Ishikawa (cell line): ENCODE measurements at regions not wholly inside any gene's neighbourhood (a gene's known extent, or its start where the extent isn't known, plus 50 kb on each side); places are given as distances from the start of the nearest gene placed in this dataset.

Experiments used
- EGR1 ChIP-seq: IDR thresholded peaks from 2 replicates; pipeline ENCODE4 v1.6.1; 2012
- EP300 ChIP-seq: IDR thresholded peaks from 2 replicates; pipeline ENCODE4 v1.6.1; 2012; ENCODE audit warnings: borderline replicate concordance
- RAD21 ChIP-seq: IDR thresholded peaks from 2 replicates; pipeline ENCODE4 v1.6.1; 2012; ENCODE audit warnings: low read depth
- TAF1 ChIP-seq: IDR thresholded peaks from 2 replicates; pipeline ENCODE4 v1.6.1; 2012; ENCODE audit warnings: low read depth, mild to moderate bottlenecking
- YY1 ChIP-seq: IDR thresholded peaks from 2 replicates; pipeline ENCODE4 v1.6.1; 2012; ENCODE audit warnings: low read depth
- TF ChIP-seq, protein P1 (sequence below): IDR thresholded peaks from 2 replicates; pipeline ENCODE4 v1.6.1; 2012; ENCODE audit warnings: low read depth, mild to moderate bottlenecking

GRCh38 chr10:2387672-2388071 is 650.3 kb upstream of the ADARB2 start:
- no peak for TF ChIP-seq EP300
- TF ChIP-seq TAF1: no peak
- no peak for TF ChIP-seq EGR1
- no peak for TF ChIP-seq RAD21
- TF ChIP-seq YY1: no peak
- TF ChIP-seq, protein P1, sequence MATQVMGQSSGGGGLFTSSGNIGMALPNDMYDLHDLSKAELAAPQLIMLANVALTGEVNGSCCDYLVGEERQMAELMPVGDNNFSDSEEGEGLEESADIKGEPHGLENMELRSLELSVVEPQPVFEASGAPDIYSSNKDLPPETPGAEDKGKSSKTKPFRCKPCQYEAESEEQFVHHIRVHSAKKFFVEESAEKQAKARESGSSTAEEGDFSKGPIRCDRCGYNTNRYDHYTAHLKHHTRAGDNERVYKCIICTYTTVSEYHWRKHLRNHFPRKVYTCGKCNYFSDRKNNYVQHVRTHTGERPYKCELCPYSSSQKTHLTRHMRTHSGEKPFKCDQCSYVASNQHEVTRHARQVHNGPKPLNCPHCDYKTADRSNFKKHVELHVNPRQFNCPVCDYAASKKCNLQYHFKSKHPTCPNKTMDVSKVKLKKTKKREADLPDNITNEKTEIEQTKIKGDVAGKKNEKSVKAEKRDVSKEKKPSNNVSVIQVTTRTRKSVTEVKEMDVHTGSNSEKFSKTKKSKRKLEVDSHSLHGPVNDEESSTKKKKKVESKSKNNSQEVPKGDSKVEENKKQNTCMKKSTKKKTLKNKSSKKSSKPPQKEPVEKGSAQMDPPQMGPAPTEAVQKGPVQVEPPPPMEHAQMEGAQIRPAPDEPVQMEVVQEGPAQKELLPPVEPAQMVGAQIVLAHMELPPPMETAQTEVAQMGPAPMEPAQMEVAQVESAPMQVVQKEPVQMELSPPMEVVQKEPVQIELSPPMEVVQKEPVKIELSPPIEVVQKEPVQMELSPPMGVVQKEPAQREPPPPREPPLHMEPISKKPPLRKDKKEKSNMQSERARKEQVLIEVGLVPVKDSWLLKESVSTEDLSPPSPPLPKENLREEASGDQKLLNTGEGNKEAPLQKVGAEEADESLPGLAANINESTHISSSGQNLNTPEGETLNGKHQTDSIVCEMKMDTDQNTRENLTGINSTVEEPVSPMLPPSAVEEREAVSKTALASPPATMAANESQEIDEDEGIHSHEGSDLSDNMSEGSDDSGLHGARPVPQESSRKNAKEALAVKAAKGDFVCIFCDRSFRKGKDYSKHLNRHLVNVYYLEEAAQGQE: no peak
